Neural cell (in vitro differentiated cells): ENCODE measurements at regions not wholly inside any gene's neighbourhood (a gene's known extent, or its start where the extent isn't known, plus 50 kb on each side); places are given as distances from the start of the nearest gene placed in this dataset.

Experiments used
- H2AFZ ChIP-seq: fragments of 200-600, 300-800 bp; sonication (generic), shearing (Covaris generic); 2 replicates; pipeline ENCODE4 v1.6.0; 2014; ENCODE audit warnings: low read depth, mild to moderate bottlenecking, antibody characterized with exemption, low read length, moderate library complexity
- H3F3A ChIP-seq: fragments of 200-600 bp; shearing (Covaris generic); 2 replicates; pipeline ENCODE4 v1.6.1; 2016; ENCODE audit warnings: mild to moderate bottlenecking, moderate library complexity, mixed read lengths, antibody characterized with exemption, low read length; ENCODE audit not compliant: insufficient read depth, poor library complexity, severe bottlenecking
- H3K27ac ChIP-seq: fragments of 200-600, 300-800 bp; sonication (generic), shearing (Covaris generic); 2 replicates; pipeline ENCODE4 v1.5.1; 2014; ENCODE audit warnings: mild to moderate bottlenecking, low read length, moderate library complexity
- H3K27me3 ChIP-seq: fragments of 300-800, 200-600 bp; sonication (generic), shearing (Covaris generic); 2 replicates; pipeline ENCODE4 v1.6.0; 2014; ENCODE audit warnings: mild to moderate bottlenecking, low read depth, low read length, moderate library complexity; ENCODE audit not compliant: insufficient read depth
- H3K36me3 ChIP-seq: fragments of 300-800, 200-600 bp; sonication (generic), shearing (Covaris generic); 2 replicates; pipeline ENCODE4 v1.5.1; 2014; ENCODE audit warnings: mild to moderate bottlenecking, antibody characterized with exemption, low read length, moderate library complexity; ENCODE audit not compliant: insufficient read depth
- H3K4me2 ChIP-seq: fragments of 300-800, 200-600 bp; sonication (generic), shearing (Covaris generic); 2 replicates; pipeline ENCODE4 v1.6.0; 2014; ENCODE audit warnings: mild to moderate bottlenecking, low read length
- H3K4me3 ChIP-seq: fragments of 300-800, 200-600 bp; sonication (generic), shearing (Covaris generic); 2 replicates; pipeline ENCODE4 v1.5.1; 2014; ENCODE audit warnings: mild to moderate bottlenecking, low read length, moderate library complexity
- H3K79me2 ChIP-seq: fragments of 200-600 bp; shearing (Covaris generic); replicated peaks from 2 replicates; pipeline ENCODE4 v1.6.0; 2014; ENCODE audit warnings: mild to moderate bottlenecking, low read length, moderate library complexity; ENCODE audit not compliant: insufficient read depth
- H3K9ac ChIP-seq: fragments of 300-800, 200-600 bp; sonication (generic), shearing (Covaris generic); 2 replicates; pipeline ENCODE4 v1.6.1; 2016; ENCODE audit warnings: mild to moderate bottlenecking, low read length, mixed read lengths
- H3K9me2 ChIP-seq: fragments of 200-600 bp; shearing (Covaris generic); 2 replicates; pipeline ENCODE4 v1.6.1; 2016; ENCODE audit warnings: mild to moderate bottlenecking, low read length, mixed read lengths; ENCODE audit not compliant: insufficient read depth
- H3K9me3 ChIP-seq: fragments of 200-600, 300-800 bp; sonication (generic), shearing (Covaris generic); 2 replicates; pipeline ENCODE4 v1.6.1; 2016; ENCODE audit warnings: mild to moderate bottlenecking, mixed run types, low read length, moderate library complexity, mixed read lengths
- H4K20me1 ChIP-seq: fragments of 200-600 bp; shearing (Covaris generic); 2 replicates; pipeline ENCODE4 v1.6.1; 2016; ENCODE audit warnings: mild to moderate bottlenecking, mixed run types; ENCODE audit not compliant: insufficient read depth
- EP300 ChIP-seq: fragments of 450-650 bp; conservative IDR thresholded peaks from 2 replicates; pipeline ENCODE4 v1.6.1; 2014; ENCODE audit warnings: antibody characterized with exemption, mild to moderate bottlenecking, moderate library complexity; ENCODE audit not compliant: poor library complexity, severe bottlenecking
- EZH2 ChIP-seq: fragments of 200-600, 300-800 bp; shearing (Covaris generic), sonication (generic); IDR thresholded peaks from 2 replicates; pipeline ENCODE4 v1.6.1; 2014; ENCODE audit warnings: antibody characterized with exemption, low read length, borderline replicate concordance, mild to moderate bottlenecking; ENCODE audit not compliant: insufficient read depth, poor library complexity, severe bottlenecking
- MXI1 ChIP-seq: fragments of 450-650 bp; conservative IDR thresholded peaks from 2 replicates; pipeline ENCODE4 v1.6.1; 2014; ENCODE audit warnings: antibody characterized with exemption, mild to moderate bottlenecking; ENCODE audit not compliant: poor library complexity, severe bottlenecking
- POLR2AphosphoS5 ChIP-seq: IDR thresholded peaks from 2 replicates; pipeline ENCODE4 v1.6.1; 2012
- RAD21 ChIP-seq: fragments of 450-650 bp; conservative IDR thresholded peaks from 2 replicates; pipeline ENCODE4 v1.6.1; 2014; ENCODE audit warnings: antibody characterized with exemption, mild to moderate bottlenecking, moderate library complexity
- REST ChIP-seq: IDR thresholded peaks from 2 replicates; pipeline ENCODE4 v1.6.1; 2012; ENCODE audit warnings: borderline replicate concordance
- SMC3 ChIP-seq: fragments of 450-650 bp; conservative IDR thresholded peaks from 2 replicates; pipeline ENCODE4 v1.6.1; 2014; ENCODE audit warnings: antibody characterized with exemption, mild to moderate bottlenecking, moderate library complexity; ENCODE audit not compliant: poor library complexity
- TAF1 ChIP-seq: IDR thresholded peaks from 2 replicates; pipeline ENCODE4 v1.6.1; 2012; ENCODE audit warnings: low read depth
- TF ChIP-seq, protein P1 (sequence below): fragments of 450-650 bp; IDR thresholded peaks from 2 replicates; pipeline ENCODE4 v1.5.1; 2014; ENCODE audit warnings: antibody characterized with exemption, mild to moderate bottlenecking, moderate library complexity; ENCODE audit not compliant: poor library complexity, severe bottlenecking

GRCh38 chr12:124480469-124481256 is 86.7 kb downstream of the NCOR2 start:
- no peak overlapping the region for H3K9ac ChIP-seq
- H3K27ac ChIP-seq, result no peak overlapping the region
- H3F3A ChIP-seq, result no peaks in the 10 kb centered on the region
- H2AFZ ChIP-seq, result no peak overlapping the region
- no peaks in the 10 kb centered on the region for H3K79me2 ChIP-seq
- H3K9me2 ChIP-seq, result no peaks in the 10 kb centered on the region
- no peak overlapping the region for H3K4me2 ChIP-seq
- H3K27me3 ChIP-seq, result no peaks in the 10 kb centered on the region
- H3K9me3 ChIP-seq, result no peaks in the 10 kb centered on the region
- TF ChIP-seq, protein P1, sequence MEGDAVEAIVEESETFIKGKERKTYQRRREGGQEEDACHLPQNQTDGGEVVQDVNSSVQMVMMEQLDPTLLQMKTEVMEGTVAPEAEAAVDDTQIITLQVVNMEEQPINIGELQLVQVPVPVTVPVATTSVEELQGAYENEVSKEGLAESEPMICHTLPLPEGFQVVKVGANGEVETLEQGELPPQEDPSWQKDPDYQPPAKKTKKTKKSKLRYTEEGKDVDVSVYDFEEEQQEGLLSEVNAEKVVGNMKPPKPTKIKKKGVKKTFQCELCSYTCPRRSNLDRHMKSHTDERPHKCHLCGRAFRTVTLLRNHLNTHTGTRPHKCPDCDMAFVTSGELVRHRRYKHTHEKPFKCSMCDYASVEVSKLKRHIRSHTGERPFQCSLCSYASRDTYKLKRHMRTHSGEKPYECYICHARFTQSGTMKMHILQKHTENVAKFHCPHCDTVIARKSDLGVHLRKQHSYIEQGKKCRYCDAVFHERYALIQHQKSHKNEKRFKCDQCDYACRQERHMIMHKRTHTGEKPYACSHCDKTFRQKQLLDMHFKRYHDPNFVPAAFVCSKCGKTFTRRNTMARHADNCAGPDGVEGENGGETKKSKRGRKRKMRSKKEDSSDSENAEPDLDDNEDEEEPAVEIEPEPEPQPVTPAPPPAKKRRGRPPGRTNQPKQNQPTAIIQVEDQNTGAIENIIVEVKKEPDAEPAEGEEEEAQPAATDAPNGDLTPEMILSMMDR, result no peak
- TF ChIP-seq EP300, result no peak
- no peak for TF ChIP-seq MXI1
- TF ChIP-seq POLR2AphosphoS5, result no peak
- no peak for TF ChIP-seq RAD21
- TF ChIP-seq SMC3, result no peak
- TF ChIP-seq TAF1, result no peak
- no peak for TF ChIP-seq EZH2
- TF ChIP-seq REST, result no peak
- H4K20me1 ChIP-seq, result no peaks in the 10 kb centered on the region
- no peak overlapping the region for H3K4me3 ChIP-seq
- no peaks in the 10 kb centered on the region for H3K36me3 ChIP-seq

GRCh38 chr12:124479680-124480468 is 87.5 kb downstream of the NCOR2 start:
- Histone ChIP-seq H2AFZ (no peak overlapping the region), H3K79me2 (no peaks in the 10 kb centered on the region), H3K9ac (no peak overlapping the region), H3K9me3 (no peaks in the 10 kb centered on the region), H3F3A (no peaks in the 10 kb centered on the region), H3K27ac (no peak overlapping the region), H4K20me1 (no peaks in the 10 kb centered on the region), H3K4me2 (no peak overlapping the region), H3K27me3 (no peaks in the 10 kb centered on the region), H3K9me2 (no peaks in the 10 kb centered on the region), H3K36me3 (no peaks in the 10 kb centered on the region), H3K4me3 (no peak overlapping the region)
- TF ChIP-seq REST (no peak), RAD21 (no peak), SMC3 (no peak), MXI1 (no peak), POLR2AphosphoS5 (no peak), EP300 (no peak), EZH2 (no peak), TAF1 (no peak)
- TF ChIP-seq, protein P1, result no peak
